Dendritic cell treated with granulocyte-macrophage colony-stimulating factor and Interleukin-4, amounts not matched to agents 40 ng/mL and 50 ng/mL, for 4 days (primary cell): ENCODE measurements at regions not wholly inside any gene's neighbourhood (a gene's known extent, or its start where the extent isn't known, plus 50 kb on each side); places are given as distances from the start of the nearest gene placed in this dataset.

Experiments used
- H3K27ac Mint-ChIP-seq: one replicate; pipeline ENCODE4 v1.8.0; 2022; ENCODE audit warnings: mild to moderate bottlenecking, mixed read lengths
- H3K27me3 Mint-ChIP-seq: one replicate; pipeline ENCODE4 v1.8.0; 2022; ENCODE audit warnings: mild to moderate bottlenecking, mixed read lengths
- H3K36me3 Mint-ChIP-seq: one replicate; pipeline ENCODE4 v1.8.0; 2022; ENCODE audit warnings: low read depth, mixed read lengths
- H3K4me1 Mint-ChIP-seq: one replicate; pipeline ENCODE4 v1.8.0; 2022; ENCODE audit warnings: low read depth, mixed read lengths
- H3K4me3 Mint-ChIP-seq: one replicate; pipeline ENCODE4 v1.8.0; 2022; ENCODE audit warnings: mild to moderate bottlenecking, moderate library complexity, mixed read lengths
- H3K9me3 Mint-ChIP-seq: one replicate; pipeline ENCODE4 v1.8.0; 2022; ENCODE audit warnings: mixed read lengths
- intact Hi-C: fragments of 100-400 bp; cut with micrococcal nuclease; formaldehyde crosslinking; loops from one replicate; pipeline ENCODE4 v1.15.0; 2022

DNA sequence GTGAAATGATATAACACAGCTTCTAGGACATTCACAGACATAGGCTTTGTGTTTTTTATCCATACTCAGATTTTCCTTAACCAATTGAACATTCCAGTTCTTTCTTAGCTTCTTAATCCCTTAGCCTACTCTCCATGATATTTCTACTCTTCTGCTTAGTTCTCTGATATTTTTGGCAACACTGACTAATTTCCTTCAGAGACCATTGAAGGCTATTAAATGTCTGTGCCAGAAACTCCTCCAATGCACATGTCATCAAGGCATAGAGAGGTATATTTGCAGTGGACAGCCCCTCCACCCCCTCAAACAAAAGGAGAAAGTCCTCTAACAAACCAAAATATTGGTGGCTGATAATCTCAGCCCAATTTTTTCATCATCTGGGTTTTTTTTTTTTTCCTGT is 105.9 kb upstream of the TSC22D2 start:
- intact Hi-C loops, result no loop called here
- no peaks in the 10 kb centered on the region for H3K4me1 Mint-ChIP-seq
- H3K9me3 Mint-ChIP-seq, result no peaks in the 10 kb centered on the region
- H3K4me3 Mint-ChIP-seq, result no peak overlapping the region
- no peaks in the 10 kb centered on the region for H3K36me3 Mint-ChIP-seq
- no peak overlapping the region for H3K27ac Mint-ChIP-seq
- peaks cover 2% of the 10 kb centered on the region for H3K27me3 Mint-ChIP-seq

- H3K27ac Mint-ChIP-seq, result no peak overlapping the region
- H3K36me3 Mint-ChIP-seq, result no peaks in the 10 kb centered on the region
- H3K4me1 Mint-ChIP-seq, result no peaks in the 10 kb centered on the region
- intact Hi-C loops, result no loop called here
- H3K4me3 Mint-ChIP-seq, result no peak overlapping the region
- H3K9me3 Mint-ChIP-seq, result no peaks in the 10 kb centered on the region
- H3K27me3 Mint-ChIP-seq, result peaks cover 2% of the 10 kb centered on the region
These were observed 107.1 kb upstream of the TSC22D2 start for GRCh38 chr3:150300852-150301517.

DNA sequence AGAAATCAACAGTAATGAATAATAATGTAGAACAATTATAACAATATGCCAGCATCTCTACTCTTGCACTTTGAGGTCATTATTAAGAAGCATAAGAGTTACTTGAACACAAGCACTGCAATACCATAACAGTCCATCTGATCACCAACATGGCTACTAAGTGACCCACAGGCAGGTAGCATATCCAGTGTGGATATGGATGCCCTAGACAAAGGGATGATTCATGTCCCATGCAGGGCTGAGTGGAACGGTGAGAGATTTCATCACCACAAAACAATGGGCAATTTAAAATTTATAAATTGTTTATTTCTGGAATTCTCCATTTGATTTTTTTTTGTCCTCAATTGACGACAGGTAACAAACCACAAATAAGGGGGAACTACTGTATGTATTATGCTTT is 107.7 kb upstream of the TSC22D2 start:
- H3K4me3 Mint-ChIP-seq, result no peak overlapping the region
- no peaks in the 10 kb centered on the region for H3K36me3 Mint-ChIP-seq
- peaks cover 1% of the 10 kb centered on the region for H3K27me3 Mint-ChIP-seq
- H3K9me3 Mint-ChIP-seq, result no peaks in the 10 kb centered on the region
- H3K4me1 Mint-ChIP-seq, result no peaks in the 10 kb centered on the region
- no peak overlapping the region for H3K27ac Mint-ChIP-seq
- intact Hi-C loops, result no loop called here

DNA sequence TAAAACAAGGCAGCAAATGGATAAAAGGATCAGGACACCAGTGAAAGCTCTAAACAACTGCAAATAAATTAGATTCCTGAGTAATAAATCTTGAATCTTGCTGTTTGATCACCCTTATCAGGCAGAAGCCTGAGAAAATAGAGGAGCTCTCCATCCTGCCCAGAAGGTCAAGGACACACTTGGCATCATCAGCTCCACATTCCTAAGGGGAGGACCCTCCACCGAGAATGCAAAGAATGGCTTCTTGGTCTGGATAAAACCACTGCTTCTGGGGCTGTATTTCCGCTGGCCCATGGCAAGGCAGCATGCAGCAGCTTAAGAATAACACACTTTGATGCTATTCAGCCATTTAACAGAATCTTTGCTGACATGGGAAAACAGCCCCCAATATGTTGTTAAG is 108.9 kb upstream of the TSC22D2 start:
- intact Hi-C loops, result no loop called here
- H3K9me3 Mint-ChIP-seq, result no peaks in the 10 kb centered on the region
- peaks cover 5% of the 10 kb centered on the region for H3K4me1 Mint-ChIP-seq
- no peak overlapping the region for H3K4me3 Mint-ChIP-seq
- H3K27ac Mint-ChIP-seq, result no peak overlapping the region
- no peaks in the 10 kb centered on the region for H3K36me3 Mint-ChIP-seq
- H3K27me3 Mint-ChIP-seq, result no peaks in the 10 kb centered on the region

GRCh38 chr3:150296966-150297365 is 111.1 kb upstream of the TSC22D2 start:
- Mint-ChIP-seq H3K4me1 (peaks cover 5% of the 10 kb centered on the region), H3K27ac (no peak overlapping the region), H3K36me3 (no peaks in the 10 kb centered on the region), H3K4me3 (no peak overlapping the region), H3K27me3 (no peaks in the 10 kb centered on the region), H3K9me3 (no peaks in the 10 kb centered on the region)
- intact Hi-C loops, result no loop called here

- Mint-ChIP-seq H3K27ac (no peak overlapping the region), H3K9me3 (no peaks in the 10 kb centered on the region), H3K4me3 (no peak overlapping the region), H3K4me1 (peaks cover 5% of the 10 kb centered on the region), H3K27me3 (no peaks in the 10 kb centered on the region), H3K36me3 (no peaks in the 10 kb centered on the region)
- intact Hi-C loops, result no loop called here
These were observed 111.9 kb upstream of the TSC22D2 start for GRCh38 chr3:150296123-150296735.

- H3K4me3 Mint-ChIP-seq, result no peak overlapping the region
- intact Hi-C loops, result no loop called here
- H3K4me1 Mint-ChIP-seq, result peaks cover 5% of the 10 kb centered on the region
- H3K9me3 Mint-ChIP-seq, result no peaks in the 10 kb centered on the region
- H3K27me3 Mint-ChIP-seq, result peaks cover 3% of the 10 kb centered on the region
- no peaks in the 10 kb centered on the region for H3K36me3 Mint-ChIP-seq
- H3K27ac Mint-ChIP-seq, result no peak overlapping the region
These were observed 114.6 kb upstream of the TSC22D2 start for GRCh38 chr3:150293401-150294001.

DNA sequence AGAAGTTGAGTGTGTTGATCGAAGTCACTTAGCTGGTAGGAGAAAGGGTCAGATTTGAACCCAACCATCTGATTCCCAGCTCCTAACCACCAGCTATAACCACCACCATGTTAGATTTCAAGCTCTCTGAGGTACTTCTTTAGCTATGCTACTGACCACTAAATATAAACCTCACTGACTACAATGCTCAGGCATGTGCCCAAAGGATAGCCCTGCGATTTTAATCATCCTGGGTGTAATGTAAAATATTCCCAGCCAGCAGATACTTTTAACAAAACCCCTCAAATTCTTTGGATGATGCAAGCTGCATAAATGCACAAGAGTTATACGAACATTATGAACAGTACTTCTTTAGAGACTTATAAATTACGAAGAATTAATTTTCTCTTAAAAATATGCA is 115.2 kb upstream of the TSC22D2 start:
- no peak overlapping the region for H3K4me3 Mint-ChIP-seq
- no peak overlapping the region for H3K27ac Mint-ChIP-seq
- H3K27me3 Mint-ChIP-seq, result peaks cover 3% of the 10 kb centered on the region
- H3K9me3 Mint-ChIP-seq, result no peaks in the 10 kb centered on the region
- peaks cover 5% of the 10 kb centered on the region for H3K4me1 Mint-ChIP-seq
- no peaks in the 10 kb centered on the region for H3K36me3 Mint-ChIP-seq
- intact Hi-C loops, result no loop called here

- Mint-ChIP-seq H3K9me3 (no peaks in the 10 kb centered on the region), H3K36me3 (no peaks in the 10 kb centered on the region)
- intact Hi-C loops, result no loop called here
These were observed 116.6 kb upstream of the TSC22D2 start for GRCh38 chr3:150291515-150291914.

DNA sequence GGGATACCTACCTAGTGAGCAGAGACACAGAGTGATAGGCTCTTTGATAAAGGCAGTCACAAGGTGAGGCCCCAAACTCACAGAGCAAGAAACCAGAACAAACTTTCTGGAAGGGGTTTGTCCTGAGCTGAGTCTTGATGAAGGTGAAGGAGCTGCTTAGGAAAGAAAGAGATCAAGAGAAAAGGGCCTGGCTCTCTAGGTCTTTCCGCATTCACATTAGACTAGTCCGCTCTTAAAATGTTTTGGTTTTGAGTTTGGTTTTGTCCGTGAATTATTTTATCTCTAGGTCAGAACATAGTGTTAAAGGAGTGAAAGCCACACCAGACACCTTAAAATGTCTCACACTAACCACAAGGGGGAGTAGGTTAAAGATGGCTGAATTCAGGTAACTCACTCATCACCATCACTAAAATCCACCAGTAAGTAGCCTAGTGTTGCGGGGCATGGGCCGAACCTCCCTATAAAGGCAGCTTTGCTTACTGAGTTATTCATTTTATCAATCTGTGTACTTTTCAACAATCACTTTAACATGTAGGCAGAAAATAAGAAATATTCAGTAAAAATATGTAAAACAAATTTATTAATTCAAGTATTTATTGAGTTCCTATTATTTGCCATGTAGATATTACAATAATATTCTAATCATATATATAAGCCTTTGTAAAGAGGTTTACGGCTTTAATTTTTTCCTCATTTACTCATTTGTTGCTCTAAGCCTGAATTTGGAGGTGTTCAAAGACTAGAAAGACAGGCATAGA is 121.5 kb upstream of the TSC22D2 start:
- intact Hi-C loops, result loop anchor here (2.0 to 10.0 kb wide), 2 partner anchors 118 to 208 kb away; partner anchors contain the start of gene TSC22D2
- no peaks in the 10 kb centered on the region for H3K9me3 Mint-ChIP-seq
- H3K4me1 Mint-ChIP-seq, result no peaks in the 10 kb centered on the region
- no peaks in the 10 kb centered on the region for H3K36me3 Mint-ChIP-seq
- no peak overlapping the region for H3K4me3 Mint-ChIP-seq
- H3K27me3 Mint-ChIP-seq, result peaks cover 3% of the 10 kb centered on the region
- H3K27ac Mint-ChIP-seq, result no peak overlapping the region

More at GRCh38 chr3:150291515-150291914, 116.6 kb upstream of the TSC22D2 start:
- no peak overlapping the region for H3K4me3 Mint-ChIP-seq
- H3K27me3 Mint-ChIP-seq, result peaks cover 3% of the 10 kb centered on the region
- no peak overlapping the region for H3K27ac Mint-ChIP-seq
- peaks cover 5% of the 10 kb centered on the region for H3K4me1 Mint-ChIP-seq

GRCh38 chr3:150285601-150286000 is 122.5 kb upstream of the TSC22D2 start:
- Mint-ChIP-seq H3K27me3 (peaks cover 3% of the 10 kb centered on the region), H3K27ac (no peak overlapping the region), H3K9me3 (no peaks in the 10 kb centered on the region), H3K4me1 (no peaks in the 10 kb centered on the region), H3K4me3 (no peak overlapping the region), H3K36me3 (no peaks in the 10 kb centered on the region)
- intact Hi-C loops, result loop anchor here (10.0 kb wide), 1 partner anchor 119 kb away; the partner anchor contains the start of gene TSC22D2

- Mint-ChIP-seq H3K27me3 (no peaks in the 10 kb centered on the region), H3K4me3 (no peak overlapping the region), H3K4me1 (no peaks in the 10 kb centered on the region), H3K9me3 (no peaks in the 10 kb centered on the region), H3K27ac (no peak overlapping the region), H3K36me3 (no peaks in the 10 kb centered on the region)
- intact Hi-C loops, result no loop called here
These were observed 129.2 kb upstream of the TSC22D2 start for GRCh38 chr3:150278843-150279381.

GRCh38 chr3:150278195-150278594 is 129.9 kb upstream of the TSC22D2 start:
- Mint-ChIP-seq H3K36me3 (no peaks in the 10 kb centered on the region), H3K27me3 (no peaks in the 10 kb centered on the region)

GRCh38 chr3:150277444-150277843 is 130.7 kb upstream of the TSC22D2 start:
- Mint-ChIP-seq H3K4me3 (no peak overlapping the region), H3K4me1 (peaks cover 13% of the 10 kb centered on the region), H3K27me3 (no peaks in the 10 kb centered on the region), H3K9me3 (no peaks in the 10 kb centered on the region), H3K27ac (no peak overlapping the region), H3K36me3 (no peaks in the 10 kb centered on the region)
- intact Hi-C loops, result no loop called here

More at GRCh38 chr3:150278195-150278594, 129.9 kb upstream of the TSC22D2 start:
- Mint-ChIP-seq H3K4me1 (peaks cover 6% of the 10 kb centered on the region), H3K4me3 (no peak overlapping the region), H3K27ac (no peak overlapping the region), H3K9me3 (no peaks in the 10 kb centered on the region)
- intact Hi-C loops, result no loop called here
